CD4-positive, CD25-positive, alpha-beta regulatory T cell (primary cell): ENCODE measurements at regions not wholly inside any gene's neighbourhood (a gene's known extent, or its start where the extent isn't known, plus 50 kb on each side); places are given as distances from the start of the nearest gene placed in this dataset.
"Not testable (repeated sequence)": the region's sequence is repeated elsewhere in the genome, so short reads cannot be mapped to it uniquely, and the experiment has no call there.

Experiments used
- ATAC-seq, 2 donors: fragments of 150-1000 bp; cut with Tn5 transposase; one replicate each; pipeline ENCODE4 v1.10.0; 2021; ENCODE audit warnings: low read depth in 2 of 2, moderate number of reproducible peaks in 2 of 2, moderate library complexity in 1 of 2
- DNase-seq, 3 donors: peaks; one replicate each; pipeline versions ENCODE4 v3.0.0 to v3.0.0-alpha.2; 2012 to 2022; ENCODE audit warnings: mixed read lengths in 1 of 3
- H3K27ac ChIP-seq: one replicate; pipeline ENCODE4 v1.7.0; 2013; ENCODE audit warnings: mild to moderate bottlenecking, low read length; ENCODE audit not compliant: insufficient read depth, poor library complexity, severe bottlenecking
- H3K27me3 ChIP-seq: one replicate; pipeline ENCODE4 v1.7.0; 2013; ENCODE audit warnings: low read length; ENCODE audit not compliant: control insufficient read depth, insufficient read depth
- H3K36me3 ChIP-seq: one replicate; pipeline ENCODE4 v1.7.0; 2013; ENCODE audit warnings: mild to moderate bottlenecking, low read length, moderate library complexity; ENCODE audit not compliant: control insufficient read depth, insufficient read depth
- H3K4me1 ChIP-seq: 2 replicates; pipeline ENCODE4 v1.7.0; 2013; ENCODE audit warnings: mild to moderate bottlenecking, low read length; ENCODE audit not compliant: insufficient read depth, control insufficient read depth, poor library complexity, severe bottlenecking
- H3K4me3 ChIP-seq: one replicate; pipeline ENCODE4 v1.7.0; 2013; ENCODE audit warnings: low read depth, mild to moderate bottlenecking, low read length, moderate library complexity
- H3K9me3 ChIP-seq, 2 experiments: 1 replicate in 1 of 2; 2 replicates in 1 of 2; pipeline ENCODE4 v1.7.0; 2013; ENCODE audit warnings: low read length in 2 of 2, mild to moderate bottlenecking in 1 of 2, moderate library complexity in 1 of 2; ENCODE audit not compliant: control insufficient read depth in 2 of 2
- H3K27ac Mint-ChIP-seq, 3 donors: one replicate each; pipeline ENCODE4 v1.8.0; 2020 to 2022; ENCODE audit warnings: mild to moderate bottlenecking in 3 of 3, mixed read lengths in 3 of 3, moderate library complexity in 2 of 3
- H3K27me3 Mint-ChIP-seq: one replicate; pipeline ENCODE4 v1.8.0; 2022; ENCODE audit warnings: mild to moderate bottlenecking, mixed read lengths
- H3K36me3 Mint-ChIP-seq: one replicate; pipeline ENCODE4 v1.8.0; 2020; ENCODE audit warnings: mixed read lengths
- H3K4me1 Mint-ChIP-seq, 4 donors: one replicate each; pipeline ENCODE4 v1.8.0; 2020 to 2022; ENCODE audit warnings: mixed read lengths in 4 of 4, mild to moderate bottlenecking in 1 of 4
- H3K4me3 Mint-ChIP-seq, 4 donors: one replicate each; pipeline ENCODE4 v1.8.0; 2020 to 2022; ENCODE audit warnings: mild to moderate bottlenecking in 4 of 4, mixed read lengths in 4 of 4, moderate library complexity in 3 of 4
- H3K9me3 Mint-ChIP-seq, 7 donors: one replicate each; pipeline ENCODE4 v1.8.0; 2020 to 2022; ENCODE audit warnings: mixed read lengths in 7 of 7, mild to moderate bottlenecking in 3 of 7, moderate library complexity in 2 of 7

GRCh38 chr3:21920421-21920861 lies 169.4 kb upstream of the ZNF385D start:
- no peak overlapping the region for H3K4me3 Mint-ChIP-seq
- Histone ChIP-seq H3K4me1 (no peaks in the 10 kb centered on the region), H3K9me3 (peaks cover 0 to 2% of the 10 kb centered on the region in 2 experiments), H3K27ac (no peak overlapping the region), H3K36me3 (no peaks in the 10 kb centered on the region), H3K27me3 (no peaks in the 10 kb centered on the region), H3K4me3 (no peak overlapping the region)
- H3K36me3 Mint-ChIP-seq = no peaks in the 10 kb centered on the region
- peaks cover 0 to 19% (median 8%) of the 10 kb centered on the region in 7 donors for H3K9me3 Mint-ChIP-seq
- H3K4me1 Mint-ChIP-seq = no peaks in the 10 kb centered on the region
- DNase-seq (no peak), ATAC-seq (no peak)
- H3K27me3 Mint-ChIP-seq = no peaks in the 10 kb centered on the region
- H3K27ac Mint-ChIP-seq = no peak overlapping the region

DNA sequence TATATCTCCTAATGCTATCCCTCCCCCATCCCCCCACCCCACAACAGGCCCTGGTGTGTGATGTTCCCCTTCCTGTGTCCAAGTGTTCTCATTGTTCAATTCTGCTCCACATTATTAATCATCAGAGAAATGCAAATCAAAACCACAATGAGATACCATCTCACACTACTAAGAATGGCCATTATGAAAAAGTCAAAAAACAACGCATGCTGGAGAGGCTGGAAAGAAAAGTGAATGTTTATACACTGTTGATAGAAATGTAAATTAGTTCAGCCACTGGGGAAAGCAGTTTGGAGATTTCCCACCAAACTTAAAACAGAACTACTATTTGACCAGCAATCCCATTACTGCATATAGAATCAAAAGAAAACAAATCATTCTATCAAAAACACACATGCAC lies 172.1 kb upstream of the ZNF385D start:
- not testable (repeated sequence) for H3K27ac Mint-ChIP-seq, H3K4me3 ChIP-seq, ATAC-seq, H3K36me3 Mint-ChIP-seq, H3K9me3 ChIP-seq, H3K27ac ChIP-seq, H3K36me3 ChIP-seq, H3K4me1 Mint-ChIP-seq, H3K27me3 Mint-ChIP-seq, DNase-seq, H3K4me3 Mint-ChIP-seq, H3K27me3 ChIP-seq, H3K4me1 ChIP-seq
- peaks cover 0 to 26% (median 10%) of the 10 kb centered on the region in 7 donors for H3K9me3 Mint-ChIP-seq

DNA sequence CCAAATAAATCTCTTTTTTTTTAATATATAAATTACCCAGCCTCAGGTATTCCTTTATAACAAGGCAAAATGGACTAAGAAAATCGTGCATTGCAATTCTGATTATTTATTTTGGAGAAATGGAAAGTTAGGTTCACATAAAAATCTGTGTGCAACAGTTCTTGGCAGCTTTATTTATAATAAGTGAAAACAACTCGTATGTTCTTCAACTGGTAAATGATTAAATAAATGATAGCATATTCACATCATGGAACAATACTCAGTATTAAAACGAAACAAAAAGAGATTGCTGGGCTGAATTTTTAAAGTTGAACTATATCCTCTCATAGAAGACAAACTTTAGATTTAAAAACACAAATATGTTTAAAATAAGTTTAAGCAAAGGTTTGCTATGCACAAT lies 176.3 kb upstream of the ZNF385D start:
- H3K27me3 ChIP-seq = no peaks in the 10 kb centered on the region
- H3K27ac ChIP-seq = no peak overlapping the region

GRCh38 chr3:21934591-21934990 lies 183.6 kb upstream of the ZNF385D start:
- Histone ChIP-seq H3K4me3 (no peak overlapping the region), H3K36me3 (no peaks in the 10 kb centered on the region), H3K4me1 (no peaks in the 10 kb centered on the region), H3K27me3 (no peaks in the 10 kb centered on the region), H3K27ac (no peak overlapping the region), H3K9me3 (no peaks in the 10 kb centered on the region)
- no peak overlapping the region for H3K27ac Mint-ChIP-seq
- H3K27me3 Mint-ChIP-seq = no peaks in the 10 kb centered on the region
- ATAC-seq = no peak
- H3K4me3 Mint-ChIP-seq = no peak overlapping the region
- DNase-seq = no peak
- H3K9me3 Mint-ChIP-seq = peaks cover 2 to 14% (median 4%) of the 10 kb centered on the region in 7 donors
- H3K4me1 Mint-ChIP-seq = no peaks in the 10 kb centered on the region
- H3K36me3 Mint-ChIP-seq = no peaks in the 10 kb centered on the region

More for the DNA sequence above, 176.3 kb upstream of the ZNF385D start:
- DNase-seq (no peak), ATAC-seq (no peak)
- H3K36me3 ChIP-seq = no peaks in the 10 kb centered on the region
- Mint-ChIP-seq H3K36me3 (no peaks in the 10 kb centered on the region), H3K4me3 (no peak overlapping the region), H3K9me3 (peaks cover 1 to 35% (median 8%) of the 10 kb centered on the region in 7 donors), H3K27me3 (no peaks in the 10 kb centered on the region), H3K27ac (no peak overlapping the region), H3K4me1 (no peaks in the 10 kb centered on the region)
- no peak overlapping the region for H3K4me3 ChIP-seq
- no peaks in the 10 kb centered on the region for H3K9me3 ChIP-seq
- no peaks in the 10 kb centered on the region for H3K4me1 ChIP-seq

- H3K36me3 Mint-ChIP-seq = no peaks in the 10 kb centered on the region
- no peak overlapping the region for H3K27ac Mint-ChIP-seq
- Histone ChIP-seq H3K27me3 (no peaks in the 10 kb centered on the region), H3K27ac (no peak overlapping the region), H3K4me1 (no peaks in the 10 kb centered on the region), H3K36me3 (no peaks in the 10 kb centered on the region), H3K4me3 (no peak overlapping the region), H3K9me3 (no peaks in the 10 kb centered on the region)
- DNase-seq = no peak
- H3K9me3 Mint-ChIP-seq = peaks cover 0 to 17% (median 6%) of the 10 kb centered on the region in 7 donors
- H3K4me1 Mint-ChIP-seq = no peaks in the 10 kb centered on the region
- H3K4me3 Mint-ChIP-seq = no peak overlapping the region
- H3K27me3 Mint-ChIP-seq = no peaks in the 10 kb centered on the region
- no peak for ATAC-seq
Measured at GRCh38 chr3:21936207-21936606, 185.2 kb upstream of the ZNF385D start.

- Mint-ChIP-seq H3K27ac (no peak overlapping the region), H3K36me3 (no peaks in the 10 kb centered on the region), H3K9me3 (peaks cover 0 to 8% (median 5%) of the 10 kb centered on the region in 7 donors), H3K27me3 (no peaks in the 10 kb centered on the region), H3K4me3 (no peak overlapping the region), H3K4me1 (no peaks in the 10 kb centered on the region)
- ATAC-seq = no peak
- no peaks in the 10 kb centered on the region for H3K4me1 ChIP-seq
- H3K27ac ChIP-seq = no peak overlapping the region
- H3K36me3 ChIP-seq = no peaks in the 10 kb centered on the region
- no peaks in the 10 kb centered on the region for H3K27me3 ChIP-seq
- H3K4me3 ChIP-seq = no peak overlapping the region
- H3K9me3 ChIP-seq = no peaks in the 10 kb centered on the region
- DNase-seq = no peak
Measured at GRCh38 chr3:21938267-21938681, 187.3 kb upstream of the ZNF385D start.

GRCh38 chr3:21942328-21942727 lies 191.3 kb upstream of the ZNF385D start:
- no peak overlapping the region for H3K4me3 ChIP-seq
- Mint-ChIP-seq H3K9me3 (peaks cover 2 to 7% (median 4%) of the 10 kb centered on the region in 7 donors), H3K4me1 (no peaks in the 10 kb centered on the region), H3K36me3 (no peaks in the 10 kb centered on the region), H3K4me3 (no peak overlapping the region), H3K27me3 (no peaks in the 10 kb centered on the region), H3K27ac (no peak overlapping the region)
- no peak for DNase-seq
- H3K4me1 ChIP-seq = no peaks in the 10 kb centered on the region
- H3K27me3 ChIP-seq = no peaks in the 10 kb centered on the region
- H3K9me3 ChIP-seq = no peaks in the 10 kb centered on the region
- no peaks in the 10 kb centered on the region for H3K36me3 ChIP-seq
- ATAC-seq = no peak
- no peak overlapping the region for H3K27ac ChIP-seq

- Histone ChIP-seq H3K27ac (no peak overlapping the region), H3K4me1 (no peaks in the 10 kb centered on the region), H3K36me3 (no peaks in the 10 kb centered on the region), H3K4me3 (no peak overlapping the region), H3K27me3 (no peaks in the 10 kb centered on the region), H3K9me3 (no peaks in the 10 kb centered on the region)
- no peaks in the 10 kb centered on the region for H3K27me3 Mint-ChIP-seq
- no peak overlapping the region for H3K27ac Mint-ChIP-seq
- H3K36me3 Mint-ChIP-seq = no peaks in the 10 kb centered on the region
- DNase-seq = no peak
- H3K4me3 Mint-ChIP-seq = no peak overlapping the region
- no peak for ATAC-seq
- no peaks in the 10 kb centered on the region for H3K4me1 Mint-ChIP-seq
- peaks cover 0 to 7% (median 2%) of the 10 kb centered on the region in 7 donors for H3K9me3 Mint-ChIP-seq
Measured at GRCh38 chr3:21944251-21944650, 193.2 kb upstream of the ZNF385D start.
